ENCODE measurements at regions not wholly inside any gene's neighbourhood (a gene's known extent, or its start where the extent isn't known, plus 50 kb on each side); places are given as distances from the start of the nearest gene placed in this dataset.

- no peak; the same call in 1 of the 2 replicates for TF ChIP-seq CTCF (IDR thresholded peaks at IDR 0.05)
These were observed 130.8 kb downstream of the DNAJB6 start for GRCh38 chr7:157467496-157468212.

GRCh38 chr7:157468221-157469111, 131.7 kb downstream of the DNAJB6 start:
- TF ChIP-seq CTCF (IDR thresholded peaks at IDR 0.05): no peak

- no peak for TF ChIP-seq CTCF (IDR thresholded peaks at IDR 0.05)
These were observed 132.6 kb downstream of the DNAJB6 start for GRCh38 chr7:157469181-157470016.

- TF ChIP-seq CTCF (IDR thresholded peaks at IDR 0.05): no peak
These were observed 133.2 kb downstream of the DNAJB6 start for GRCh38 chr7:157470017-157470322.

GRCh38 chr7:157470701-157471131, 133.9 kb downstream of the DNAJB6 start:
- TF ChIP-seq CTCF (IDR thresholded peaks at IDR 0.05): no peak

- TF ChIP-seq CTCF (IDR thresholded peaks at IDR 0.05): no peak
These were observed 134.7 kb downstream of the DNAJB6 start for GRCh38 chr7:157471259-157472125.

Data from LNCAP (cell line).